SHP77 treated with DMSO at 0.1 percent for 48 hours (cell line): ENCODE measurements at regions not wholly inside any gene's neighbourhood (a gene's known extent, or its start where the extent isn't known, plus 50 kb on each side); places are given as distances from the start of the nearest gene placed in this dataset.

Source experiments
- DNase-seq: peaks from one replicate; lab custom pipeline; 2025; lab: John Stamatoyannopoulos, UW

DNA sequence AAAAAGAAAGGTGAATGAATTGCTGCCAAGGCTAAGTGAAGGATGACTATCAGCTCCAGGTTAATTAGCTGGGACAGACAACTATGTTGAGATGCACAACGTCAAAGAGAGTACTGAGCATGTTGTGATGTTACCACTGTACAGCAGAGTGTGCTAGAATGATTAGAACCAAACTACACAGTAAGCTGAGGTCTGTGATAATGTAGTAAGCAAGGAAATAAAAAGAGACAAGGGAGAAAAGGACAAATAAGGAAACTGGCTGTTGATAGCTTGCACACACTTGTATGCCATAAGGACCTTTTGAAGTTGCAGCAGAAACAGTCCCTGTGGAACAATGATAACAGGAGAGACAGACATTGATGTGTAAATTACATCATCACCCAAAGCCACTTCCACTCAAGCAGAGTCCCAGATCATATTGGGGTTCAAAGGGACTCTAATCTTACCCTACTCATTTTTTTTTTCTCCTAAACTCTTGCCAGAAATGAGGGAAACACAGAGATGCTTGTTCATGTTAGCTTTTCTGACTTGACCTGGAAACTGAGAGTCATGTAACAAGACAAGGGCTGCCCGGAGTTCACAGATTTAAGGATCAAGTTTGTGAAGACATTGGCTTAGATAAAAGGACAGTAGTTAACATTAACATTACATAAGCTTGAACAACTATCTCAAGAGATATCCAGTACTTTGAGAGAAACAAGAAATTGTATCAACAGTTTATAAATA lies 189.9 kb downstream of the CENPW start:
- no peak for DNase-seq

DNA sequence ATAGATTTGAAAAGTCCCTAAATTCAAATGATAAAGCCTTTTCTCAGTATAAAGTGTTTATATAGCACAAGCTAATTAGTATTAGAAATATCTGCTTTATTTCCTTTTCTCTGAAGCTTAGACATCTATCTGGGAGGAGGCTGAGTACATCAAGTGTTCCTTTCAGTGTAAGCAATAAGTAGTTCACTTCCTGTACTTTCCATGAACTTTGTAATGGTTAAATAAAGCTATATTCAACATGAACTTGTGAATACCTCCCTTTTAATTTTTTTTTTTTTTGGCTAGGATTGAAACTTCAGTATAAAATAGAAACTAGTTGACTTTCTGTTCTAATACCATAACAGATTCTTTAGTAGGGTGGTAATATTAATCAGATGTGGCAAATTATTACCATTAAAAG lies 190.9 kb downstream of the CENPW start:
- no peak for DNase-seq

DNA sequence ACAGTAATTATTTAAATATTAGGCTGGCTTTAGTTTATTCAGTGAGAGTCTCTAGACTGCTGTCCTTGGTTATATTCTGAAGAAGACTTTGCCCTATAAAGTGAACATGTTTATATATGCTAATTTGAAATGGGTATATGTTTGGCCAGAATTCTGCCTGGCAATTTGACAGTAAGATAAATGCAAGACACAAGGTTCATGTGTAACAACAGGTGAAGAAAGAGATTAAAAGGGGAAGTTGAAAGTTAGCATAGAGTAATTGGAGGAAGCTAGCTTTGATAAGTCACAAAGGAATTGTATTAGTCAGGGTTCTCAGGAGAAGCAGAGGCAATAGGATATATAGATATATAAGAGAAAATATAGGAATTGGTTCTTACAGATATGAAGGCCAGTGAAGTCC lies 191.4 kb downstream of the CENPW start:
- no peak for DNase-seq

DNA sequence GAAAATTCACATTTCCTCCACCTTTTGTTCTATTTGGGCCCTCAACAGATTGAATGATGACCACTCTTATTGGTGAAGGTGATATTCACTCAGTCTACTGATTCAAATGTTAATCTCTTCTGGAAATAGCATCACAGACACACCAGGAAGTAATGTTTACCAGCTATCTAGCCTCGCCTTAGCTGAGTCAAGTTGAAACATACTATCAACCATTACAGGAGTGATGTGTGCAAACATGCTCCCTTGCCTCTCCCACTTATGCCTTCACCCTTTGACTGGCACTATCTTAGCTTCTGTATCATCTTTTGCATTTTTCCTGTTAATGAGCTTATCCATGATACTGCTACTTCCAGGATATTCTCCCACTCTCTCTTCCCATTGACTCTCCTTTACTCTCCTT lies 191.9 kb downstream of the CENPW start:
- DNase-seq: no peak

GRCh38 chr6:126534401-126534800 lies 194.5 kb downstream of the CENPW start:
- no peak for DNase-seq

GRCh38 chr6:126535138-126535537 lies 195.2 kb downstream of the CENPW start:
- DNase-seq: no peak

GRCh38 chr6:126535595-126535994 lies 195.7 kb downstream of the CENPW start:
- no peak for DNase-seq

- DNase-seq: no peak
These were observed 197.3 kb downstream of the CENPW start for GRCh38 chr6:126537061-126537816.

GRCh38 chr6:126539022-126539421 lies 199.1 kb downstream of the CENPW start:
- DNase-seq: no peak

DNA sequence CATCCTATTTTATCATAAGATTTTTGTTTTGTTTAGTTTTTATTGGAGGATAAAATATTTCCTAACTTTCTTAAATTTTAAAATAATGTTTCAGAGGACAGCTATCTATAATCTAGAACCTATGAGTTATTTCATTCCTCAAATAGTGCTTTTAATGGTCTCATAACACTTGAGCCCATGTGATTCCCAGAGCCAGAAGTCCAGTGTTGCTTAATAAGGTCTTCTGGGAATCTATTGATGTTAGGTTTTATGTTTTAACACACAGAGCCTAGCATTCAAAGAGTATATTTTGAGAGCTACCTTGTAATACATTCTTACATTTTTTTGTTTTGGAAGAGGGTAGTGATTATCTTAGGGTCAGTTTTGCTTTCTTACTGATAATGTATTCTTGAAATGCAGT lies 200.2 kb downstream of the CENPW start:
- no peak for DNase-seq

- DNase-seq: no peak
These were observed 202.0 kb downstream of the CENPW start for GRCh38 chr6:126541806-126542491.

DNA sequence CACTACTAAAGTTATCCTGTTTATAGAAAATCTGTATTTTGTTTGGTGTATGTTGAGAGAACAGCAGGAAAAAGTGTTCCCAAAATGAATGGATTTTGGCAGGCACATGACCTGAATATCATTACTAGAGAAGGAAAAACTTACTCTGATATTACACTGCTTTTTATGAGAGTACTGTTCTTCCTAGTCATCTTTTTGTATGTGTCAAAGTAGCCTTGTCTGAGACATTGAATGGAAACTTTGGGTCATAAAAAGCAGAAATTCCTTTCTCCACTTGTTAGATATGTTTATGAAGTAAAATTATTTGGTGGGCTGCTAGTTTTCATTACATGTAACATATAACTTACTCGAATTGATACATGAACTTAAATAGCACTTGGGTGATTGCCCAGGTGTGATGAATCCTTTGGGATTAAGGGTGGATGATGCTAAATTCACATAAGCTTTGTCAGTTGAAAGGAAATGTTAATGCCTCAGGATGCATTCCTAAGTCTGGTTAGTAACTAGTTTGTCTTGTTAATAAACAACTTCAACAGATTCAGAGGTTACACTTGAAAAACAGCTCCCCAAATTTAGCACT lies 206.7 kb downstream of the CENPW start:
- DNase-seq: no peak

- DNase-seq: no peak
These were observed 208.4 kb downstream of the CENPW start for GRCh38 chr6:126548300-126548699.

GRCh38 chr6:126550323-126550722 lies 210.4 kb downstream of the CENPW start:
- DNase-seq: no peak

DNA sequence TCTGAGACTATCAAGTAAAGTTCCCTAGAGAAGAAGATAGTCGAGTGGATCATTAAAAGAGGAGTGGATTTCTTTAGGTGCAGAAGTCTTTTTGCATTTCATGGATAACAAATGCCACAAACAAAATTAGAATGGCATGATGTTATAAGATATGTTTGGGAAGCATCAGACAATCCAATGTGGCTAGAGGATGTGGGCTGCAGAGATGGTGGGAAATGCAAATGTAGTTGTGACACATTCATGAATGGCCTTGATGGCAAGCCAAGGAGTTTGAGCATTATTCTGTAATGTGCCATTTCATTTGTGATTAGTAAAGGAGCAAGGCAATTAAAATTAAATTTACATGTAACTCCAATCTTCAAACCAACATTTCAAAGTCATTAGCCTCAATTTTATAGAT lies 211.9 kb downstream of the CENPW start:
- no peak for DNase-seq

- no peak for DNase-seq
These were observed 213.9 kb downstream of the CENPW start for GRCh38 chr6:126553854-126554253.

- no peak for DNase-seq
These were observed 230.6 kb downstream of the CENPW start for GRCh38 chr6:126570507-126570906.

GRCh38 chr6:126574301-126574700 lies 234.4 kb downstream of the CENPW start:
- DNase-seq: no peak

DNA sequence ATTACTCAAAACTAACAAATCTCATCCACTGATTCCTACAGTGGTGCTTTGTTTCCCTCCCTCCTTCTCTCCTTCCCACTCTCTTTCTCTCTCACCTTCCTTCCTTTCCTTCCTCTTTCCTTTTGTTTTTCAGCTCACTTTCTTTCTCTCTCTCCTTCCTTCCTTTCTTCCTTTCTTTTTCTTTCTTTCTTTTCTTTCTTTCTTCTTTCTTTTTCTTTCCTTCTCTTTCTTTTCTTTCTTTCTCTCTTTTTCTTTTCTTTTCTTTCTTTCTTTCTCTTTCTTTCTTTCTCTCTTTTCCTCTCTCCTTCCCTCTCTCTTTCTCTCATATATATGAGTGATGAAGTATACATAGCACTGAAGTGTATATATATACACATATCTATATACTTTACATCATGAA lies 241.4 kb downstream of the CENPW start:
- DNase-seq: no peak

DNA sequence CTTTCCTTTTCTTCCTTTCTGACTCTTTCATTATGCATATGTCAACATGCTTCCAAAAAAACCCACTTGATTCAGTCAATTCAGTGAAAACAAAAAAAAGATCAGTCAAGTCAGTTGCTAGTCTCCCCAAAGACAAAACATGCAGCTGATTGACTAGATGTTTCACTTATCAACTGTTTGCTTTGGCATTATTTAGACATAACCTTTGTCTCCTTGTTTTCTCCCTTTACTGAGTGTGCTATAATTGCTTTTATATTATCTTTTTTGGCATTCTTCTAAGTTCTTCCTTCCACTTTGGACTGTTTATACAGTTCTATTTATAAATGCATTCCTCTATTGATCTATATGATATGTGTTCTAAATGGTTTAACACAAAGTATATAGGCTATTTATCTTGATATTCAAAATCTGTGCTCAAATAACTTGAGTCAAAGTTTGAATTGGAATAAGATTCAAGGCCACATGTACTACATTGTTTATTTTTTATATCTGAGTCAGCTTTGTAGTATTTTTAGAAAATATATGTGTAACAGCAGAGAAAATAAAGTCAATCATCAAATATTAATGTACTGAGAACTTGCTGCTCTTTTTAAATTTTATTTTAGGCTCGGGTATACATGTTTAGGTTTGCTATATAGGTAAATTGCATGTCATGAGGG lies 260.5 kb downstream of the CENPW start:
- DNase-seq: no peak

DNA sequence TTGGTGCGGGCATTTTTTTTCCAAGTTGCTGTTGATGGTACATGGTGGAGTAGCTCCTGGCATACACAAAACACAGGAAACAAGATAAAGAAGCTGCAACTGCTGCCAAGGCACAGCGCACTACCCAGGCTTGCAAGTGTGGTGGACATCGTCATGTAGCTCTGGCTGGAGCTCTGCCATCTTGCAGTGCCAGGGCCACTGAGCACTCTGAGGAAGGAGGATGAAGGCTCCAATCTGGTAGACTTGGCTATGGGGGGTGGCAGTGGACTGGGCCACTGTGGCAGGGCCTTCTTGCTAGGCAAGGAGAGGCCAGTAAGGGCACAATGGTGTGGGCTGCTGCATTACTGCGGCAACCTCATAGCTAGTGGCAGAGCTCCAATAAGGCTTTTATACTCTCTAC lies 263.5 kb downstream of the CENPW start:
- no peak for DNase-seq

DNA sequence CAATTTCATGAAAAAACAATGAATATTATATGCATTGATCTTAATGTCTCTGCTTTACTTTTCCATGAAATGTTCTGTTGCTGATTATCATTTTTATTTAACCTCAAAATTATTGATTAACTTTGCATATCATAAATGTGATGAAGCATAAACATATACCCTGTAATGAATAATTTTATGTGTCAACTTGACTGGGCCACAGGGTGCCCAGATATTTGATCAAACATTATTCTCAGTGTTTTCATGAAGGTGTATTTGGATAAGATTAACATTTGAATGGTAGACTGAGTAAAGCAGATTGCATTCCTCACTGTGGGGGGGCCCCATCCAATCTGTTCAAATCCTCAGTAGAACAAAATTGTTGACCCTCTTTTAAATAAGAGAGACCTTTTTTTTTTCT lies 265.2 kb downstream of the CENPW start:
- DNase-seq: no peak
